H9 (cell line): ENCODE measurements at regions not wholly inside any gene's neighbourhood (a gene's known extent, or its start where the extent isn't known, plus 50 kb on each side); places are given as distances from the start of the nearest gene placed in this dataset.

Source experiments
- DNase-seq: peaks from one replicate; pipeline ENCODE4 v3.0.0-alpha.2; 2017
- H2AFZ ChIP-seq: one replicate; pipeline ENCODE4 v1.6.1; 2013; ENCODE audit warnings: mild to moderate bottlenecking, low read length, control low read depth, moderate library complexity
- H2AK5ac ChIP-seq: 2 replicates; pipeline ENCODE4 v1.6.1; 2013; ENCODE audit warnings: low read length, control low read depth, mixed read lengths; ENCODE audit not compliant: insufficient read length
- H2BK120ac ChIP-seq: one replicate; pipeline ENCODE4 v1.6.1; 2013; ENCODE audit warnings: low read depth, mild to moderate bottlenecking, low read length, control low read depth, inconsistent platforms; ENCODE audit not compliant: poor library complexity, severe bottlenecking
- H2BK12ac ChIP-seq: 2 replicates; pipeline ENCODE4 v1.6.1; 2013; ENCODE audit warnings: low read length, control low read depth, mixed read lengths, low read depth; ENCODE audit not compliant: insufficient read length
- H2BK15ac ChIP-seq: 2 replicates; pipeline ENCODE4 v1.6.1; 2013; ENCODE audit warnings: low read depth, low read length, control low read depth
- H2BK20ac ChIP-seq: one replicate; pipeline ENCODE4 v1.6.1; 2013; ENCODE audit warnings: low read depth, mild to moderate bottlenecking, low read length, control low read depth, inconsistent platforms; ENCODE audit not compliant: poor library complexity, severe bottlenecking
- H2BK5ac ChIP-seq: 2 replicates; pipeline ENCODE4 v1.6.1; 2013; ENCODE audit warnings: low read length, control low read depth, mixed read lengths; ENCODE audit not compliant: insufficient read length
- H3K14ac ChIP-seq: 2 replicates; pipeline ENCODE4 v1.6.1; 2013; ENCODE audit warnings: low read length, control low read depth; ENCODE audit not compliant: insufficient read depth
- H3K18ac ChIP-seq: 2 replicates; pipeline ENCODE4 v1.6.1; 2013; ENCODE audit warnings: low read depth, mild to moderate bottlenecking, mixed read lengths, low read length, control low read depth; ENCODE audit not compliant: insufficient read length
- H3K23ac ChIP-seq: 2 replicates; pipeline ENCODE4 v1.6.1; 2013; ENCODE audit warnings: low read length, control low read depth, mixed read lengths, low read depth; ENCODE audit not compliant: insufficient read length
- H3K23me2 ChIP-seq: 2 replicates; pipeline ENCODE4 v1.6.1; 2013; ENCODE audit warnings: low read depth, mild to moderate bottlenecking, mixed read lengths, low read length, control low read depth; ENCODE audit not compliant: insufficient read length, poor library complexity, severe bottlenecking
- H3K27ac ChIP-seq: 2 replicates; pipeline ENCODE4 v1.5.1; 2013; ENCODE audit warnings: low read length, control low read depth, mixed read lengths, low read depth; ENCODE audit not compliant: insufficient read length
- H3K27me3 ChIP-seq: 2 replicates; pipeline ENCODE4 v1.6.1; 2013; ENCODE audit warnings: low read length, control low read depth, inconsistent platforms; ENCODE audit not compliant: insufficient read depth
- H3K4ac ChIP-seq: 2 replicates; pipeline ENCODE4 v1.6.1; 2013; ENCODE audit warnings: low read depth, mild to moderate bottlenecking, control low read depth, inconsistent platforms, low read length, moderate library complexity
- H3K4me1 ChIP-seq: 2 replicates; pipeline ENCODE4 v1.6.1; 2013; ENCODE audit warnings: low read length, control low read depth, inconsistent platforms; ENCODE audit not compliant: insufficient read depth
- H3K4me2 ChIP-seq: 2 replicates; pipeline ENCODE4 v1.6.1; 2013; ENCODE audit warnings: low read length, control low read depth, mixed read lengths; ENCODE audit not compliant: insufficient read length, insufficient read depth
- H3K56ac ChIP-seq: 2 replicates; pipeline ENCODE4 v1.6.1; 2013; ENCODE audit warnings: low read depth, mild to moderate bottlenecking, mixed read lengths, low read length, control low read depth; ENCODE audit not compliant: insufficient read length
- H3K79me1 ChIP-seq: 2 replicates; pipeline ENCODE4 v1.6.1; 2013; ENCODE audit warnings: low read depth, mild to moderate bottlenecking, moderate library complexity, low read length, control low read depth, inconsistent platforms; ENCODE audit not compliant: insufficient read depth, poor library complexity, severe bottlenecking
- H3K79me2 ChIP-seq: 2 replicates; pipeline ENCODE4 v1.6.1; 2013; ENCODE audit warnings: low read length, control low read depth, inconsistent platforms; ENCODE audit not compliant: insufficient read depth
- H3K9ac ChIP-seq: 2 replicates; pipeline ENCODE4 v1.6.1; 2013; ENCODE audit warnings: low read length, control low read depth, mixed read lengths; ENCODE audit not compliant: insufficient read length; ENCODE audit errors: extremely low read depth
- H3K9me3 ChIP-seq: one replicate; pipeline ENCODE4 v1.6.1; 2013; ENCODE audit warnings: low read depth, low read length, inconsistent platforms; ENCODE audit not compliant: control insufficient read depth
- H3T11ph ChIP-seq: one replicate; pipeline ENCODE4 v1.6.1; 2013; ENCODE audit warnings: mild to moderate bottlenecking, low read length, control low read depth, inconsistent platforms
- H4K20me1 ChIP-seq: one replicate; pipeline ENCODE4 v1.6.1; 2013; ENCODE audit not compliant: control insufficient read depth, insufficient read length, insufficient read depth
- H4K5ac ChIP-seq: 2 replicates; pipeline ENCODE4 v1.6.1; 2013; ENCODE audit warnings: low read depth, mild to moderate bottlenecking, mixed read lengths, low read length, control low read depth; ENCODE audit not compliant: insufficient read length
- H4K8ac ChIP-seq: replicated peaks from 2 replicates; pipeline ENCODE4 v1.6.1; 2013; ENCODE audit warnings: low read length, control low read depth, mixed read lengths, low read depth; ENCODE audit not compliant: insufficient read length
- H4K91ac ChIP-seq: 2 replicates; pipeline ENCODE4 v1.6.1; 2013; ENCODE audit warnings: low read depth, mild to moderate bottlenecking, moderate library complexity, mixed read lengths, low read length, control low read depth; ENCODE audit not compliant: insufficient read length
- H3K27ac Mint-ChIP-seq, 3 experiments: 2 replicates in 2 of 3; 3 replicates in 1 of 3; pipeline ENCODE4 v1.8.0; 2020 to 2021; ENCODE audit warnings: mixed read lengths in 3 of 3, mild to moderate bottlenecking in 1 of 3, moderate library complexity in 1 of 3
- H3K27me3 Mint-ChIP-seq: 2 replicates; pipeline ENCODE4 v1.8.0; 2021; ENCODE audit warnings: low read depth, mild to moderate bottlenecking, moderate library complexity, mixed read lengths
- H3K36me3 Mint-ChIP-seq, 3 experiments: 2 replicates in 2 of 3; 3 replicates in 1 of 3; pipeline ENCODE4 v1.8.0; 2020 to 2021; ENCODE audit warnings: low read depth in 3 of 3, mixed read lengths in 3 of 3; ENCODE audit not compliant: insufficient read depth in 1 of 3
- H3K4me1 Mint-ChIP-seq, 2 experiments: 2 replicates each; pipeline ENCODE4 v1.8.0; 2020; ENCODE audit warnings: mixed read lengths in 2 of 2
- H3K4me3 Mint-ChIP-seq, 2 experiments: 2 replicates in 1 of 2; 3 replicates in 1 of 2; pipeline ENCODE4 v1.8.0; 2020 to 2021; ENCODE audit warnings: mild to moderate bottlenecking in 2 of 2, mixed read lengths in 2 of 2, moderate library complexity in 1 of 2
- H3K9me3 Mint-ChIP-seq, 2 experiments: 2 replicates in 1 of 2; 3 replicates in 1 of 2; pipeline ENCODE4 v1.8.0; 2020; ENCODE audit warnings: mild to moderate bottlenecking in 2 of 2, mixed read lengths in 2 of 2, moderate library complexity in 1 of 2
- CTCF ChIP-seq: fragments of 200-600 bp; sonication (generic); conservative IDR thresholded peaks from 3 replicates; pipeline ENCODE4 v1.8.0; 2021; ENCODE audit warnings: antibody characterized with exemption, mild to moderate bottlenecking
- WGBS: extraction: QIAGEN DNeasy Blood & Tissue Kit; methylation state at CpG from one replicate; pipeline ENCODE4 v1.1.7; 2013; ENCODE audit warnings: missing lambda C conversion rate, low lambda C conversion rate, mixed read lengths; ENCODE audit not compliant: insufficient read length; ENCODE audit errors: extremely low coverage; 5-methylcytosine and 5-hydroxymethylcytosine counted together

DNA sequence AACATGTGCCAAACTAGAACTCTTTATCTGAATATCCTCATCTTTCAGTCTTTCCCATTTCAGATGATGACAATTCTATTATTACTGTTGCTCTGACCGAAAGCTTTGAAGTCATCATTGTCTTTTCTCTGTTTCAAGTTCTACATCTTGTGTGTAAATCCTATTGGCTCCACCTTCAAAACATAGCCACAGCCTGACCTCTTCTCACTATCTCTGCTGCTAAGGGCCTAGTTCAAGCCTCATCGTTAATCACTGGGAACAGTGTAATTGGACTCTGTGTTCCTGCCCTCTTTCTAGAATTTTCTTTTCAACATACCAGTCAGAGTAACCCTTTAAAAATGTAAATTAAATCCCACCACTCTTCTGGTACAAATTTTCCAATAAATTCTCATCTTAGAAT, 105.1 kb downstream of the OXSM start:
- H3K4me3 Mint-ChIP-seq: no peak overlapping the region
- Histone ChIP-seq H3T11ph (no peak overlapping the region), H2AK5ac (no peak overlapping the region), H3K4me2 (no peak overlapping the region), H2BK15ac (no peak overlapping the region), H2BK12ac (no peak overlapping the region), H3K27me3 (no peaks in the 10 kb centered on the region), H3K27ac (no peak overlapping the region), H3K14ac (no peak overlapping the region), H3K9me3 (no peaks in the 10 kb centered on the region), H4K91ac (no peak overlapping the region), H3K18ac (no peak overlapping the region), H2AFZ (no peak overlapping the region), H3K56ac (no peak overlapping the region), H2BK5ac (no peak overlapping the region), H3K23me2 (no peaks in the 10 kb centered on the region), H4K8ac (no peak overlapping the region), H3K23ac (no peak overlapping the region), H4K5ac (no peak overlapping the region), H3K79me1 (no peaks in the 10 kb centered on the region), H4K20me1 (no peaks in the 10 kb centered on the region), H3K4me1 (no peaks in the 10 kb centered on the region), H3K79me2 (no peaks in the 10 kb centered on the region), H2BK120ac (no peak overlapping the region), H2BK20ac (no peak overlapping the region), H3K9ac (no peak overlapping the region), H3K4ac (no peak overlapping the region)
- peaks cover 8 to 11% of the 10 kb centered on the region in 2 experiments for H3K4me1 Mint-ChIP-seq
- TF ChIP-seq CTCF: no peak
- no peak for DNase-seq
- no peaks in the 10 kb centered on the region; a peak in 1 of 5 replicates for H3K9me3 Mint-ChIP-seq
- no CpG with 5 or more reads among the region's 2 CpGs for WGBS
- H3K27ac Mint-ChIP-seq: no peak overlapping the region
- no peaks in the 10 kb centered on the region for H3K36me3 Mint-ChIP-seq
- no peaks in the 10 kb centered on the region for H3K27me3 Mint-ChIP-seq
